ENCODE measurements at regions not wholly inside any gene's neighbourhood (a gene's known extent, or its start where the extent isn't known, plus 50 kb on each side); places are given as distances from the start of the nearest gene placed in this dataset.
"Not testable (repeated sequence)": the region's sequence is repeated elsewhere in the genome, so short reads cannot be mapped to it uniquely, and the experiment has no call there.

- not testable (repeated sequence) for DNase-seq
Observed at GRCh38 chr12:91711925-91712324, 433.7 kb downstream of the BTG1 start.

- no peak for DNase-seq
Observed at GRCh38 chr12:91706466-91706865, 439.2 kb downstream of the BTG1 start.

- DNase-seq: peak; percentile 92
Observed at GRCh38 chr12:91704446-91704845, 441.2 kb downstream of the BTG1 start.

GRCh38 chr12:91703491-91704283 lies 442.0 kb downstream of the BTG1 start:
- DNase-seq: peak; percentile 45

- DNase-seq: no peak
Observed at GRCh38 chr12:91702843-91703425, 442.7 kb downstream of the BTG1 start.

- DNase-seq: peak; percentile 81
Observed at GRCh38 chr12:91695964-91696363, 449.7 kb downstream of the BTG1 start.

GRCh38 chr12:91695406-91695805 lies 450.2 kb downstream of the BTG1 start:
- not testable (repeated sequence) for DNase-seq

- DNase-seq: no peak
Observed at GRCh38 chr12:91690531-91690930, 455.1 kb downstream of the BTG1 start.

GRCh38 chr12:91687052-91688017 lies 458.3 kb downstream of the BTG1 start:
- DNase-seq: no peak

GRCh38 chr12:91685917-91686316 lies 459.7 kb downstream of the BTG1 start:
- DNase-seq: no peak

- DNase-seq: no peak
Observed at GRCh38 chr12:91681751-91682150, 463.9 kb downstream of the BTG1 start.

GRCh38 chr12:91680864-91681263 lies 464.8 kb downstream of the BTG1 start:
- no peak for DNase-seq

GRCh38 chr12:91677556-91677955 lies 468.1 kb downstream of the BTG1 start:
- peak; percentile 84 for DNase-seq

GRCh38 chr12:91675401-91675800 lies 470.2 kb downstream of the BTG1 start:
- no peak for DNase-seq

- DNase-seq: peak; percentile 16
Observed at GRCh38 chr12:91672130-91672529, 473.5 kb downstream of the BTG1 start.

GRCh38 chr12:91667694-91668093 lies 478.0 kb downstream of the BTG1 start:
- DNase-seq: peak; percentile 25

- peak; percentile 96 for DNase-seq
Observed at GRCh38 chr12:91663744-91664143, 481.1 kb upstream of the DCN start.

GRCh38 chr12:91663310-91663709 lies 480.7 kb upstream of the DCN start:
- peak; percentile 96 for DNase-seq

- DNase-seq: no peak
Observed at GRCh38 chr12:91662021-91662420, 479.4 kb upstream of the DCN start.

- peak; percentile 54 for DNase-seq
Observed at GRCh38 chr12:91657032-91657431, 474.4 kb upstream of the DCN start.

GRCh38 chr12:91655966-91656365 lies 473.3 kb upstream of the DCN start:
- DNase-seq: no peak

- DNase-seq: no peak
Observed at GRCh38 chr12:91654087-91654486, 471.5 kb upstream of the DCN start.

- DNase-seq: no peak
Observed at GRCh38 chr12:91651728-91652127, 469.1 kb upstream of the DCN start.
